ENCODE measurements at regions not wholly inside any gene's neighbourhood (a gene's known extent, or its start where the extent isn't known, plus 50 kb on each side); places are given as distances from the start of the nearest gene placed in this dataset.

- TF ChIP-seq, protein P1, sequence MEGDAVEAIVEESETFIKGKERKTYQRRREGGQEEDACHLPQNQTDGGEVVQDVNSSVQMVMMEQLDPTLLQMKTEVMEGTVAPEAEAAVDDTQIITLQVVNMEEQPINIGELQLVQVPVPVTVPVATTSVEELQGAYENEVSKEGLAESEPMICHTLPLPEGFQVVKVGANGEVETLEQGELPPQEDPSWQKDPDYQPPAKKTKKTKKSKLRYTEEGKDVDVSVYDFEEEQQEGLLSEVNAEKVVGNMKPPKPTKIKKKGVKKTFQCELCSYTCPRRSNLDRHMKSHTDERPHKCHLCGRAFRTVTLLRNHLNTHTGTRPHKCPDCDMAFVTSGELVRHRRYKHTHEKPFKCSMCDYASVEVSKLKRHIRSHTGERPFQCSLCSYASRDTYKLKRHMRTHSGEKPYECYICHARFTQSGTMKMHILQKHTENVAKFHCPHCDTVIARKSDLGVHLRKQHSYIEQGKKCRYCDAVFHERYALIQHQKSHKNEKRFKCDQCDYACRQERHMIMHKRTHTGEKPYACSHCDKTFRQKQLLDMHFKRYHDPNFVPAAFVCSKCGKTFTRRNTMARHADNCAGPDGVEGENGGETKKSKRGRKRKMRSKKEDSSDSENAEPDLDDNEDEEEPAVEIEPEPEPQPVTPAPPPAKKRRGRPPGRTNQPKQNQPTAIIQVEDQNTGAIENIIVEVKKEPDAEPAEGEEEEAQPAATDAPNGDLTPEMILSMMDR (conservative IDR thresholded peaks at IDR 0.05): no peak
- H3K27ac Mint-ChIP-seq (ENCODE audit: unreplicated experiment): peak overlapping the region; percentile 86
- H3K9me3 Mint-ChIP-seq: peaks cover 4% of the 10 kb centered on the region
- DNase-seq (ENCODE audit: low read depth, low spot score): peak; percentile 62
- H3K4me1 Mint-ChIP-seq: peaks cover 30% of the 10 kb centered on the region
- H3K36me3 Mint-ChIP-seq (ENCODE audit: low read depth): no peaks in the 10 kb centered on the region
- peak overlapping the region; percentile 28 for H3K4me3 Mint-ChIP-seq
- H3K27me3 Mint-ChIP-seq (ENCODE audit: low read depth): no peaks in the 10 kb centered on the region
Measured at GRCh38 chr21:27813750-27814149, 846.9 kb upstream of the ADAMTS5 start.

GRCh38 chr21:27813344-27813743, 846.5 kb upstream of the ADAMTS5 start:
- no peaks in the 10 kb centered on the region for H3K27me3 Mint-ChIP-seq (ENCODE audit: low read depth)
- H3K9me3 Mint-ChIP-seq: peaks cover 4% of the 10 kb centered on the region
- H3K36me3 Mint-ChIP-seq (ENCODE audit: low read depth): no peaks in the 10 kb centered on the region
- peak overlapping the region; percentile 86 for H3K27ac Mint-ChIP-seq (ENCODE audit: unreplicated experiment)
- no peak for DNase-seq (ENCODE audit: low read depth, low spot score)
- H3K4me3 Mint-ChIP-seq: peak overlapping the region; percentile 28
- H3K4me1 Mint-ChIP-seq: peaks cover 30% of the 10 kb centered on the region
- TF ChIP-seq, protein P1 (conservative IDR thresholded peaks at IDR 0.05): no peak

GRCh38 chr21:27812279-27812678, 845.4 kb upstream of the ADAMTS5 start:
- H3K9me3 Mint-ChIP-seq: peaks cover 4% of the 10 kb centered on the region
- H3K27ac Mint-ChIP-seq (ENCODE audit: unreplicated experiment): peak overlapping the region; percentile 10

DNA sequence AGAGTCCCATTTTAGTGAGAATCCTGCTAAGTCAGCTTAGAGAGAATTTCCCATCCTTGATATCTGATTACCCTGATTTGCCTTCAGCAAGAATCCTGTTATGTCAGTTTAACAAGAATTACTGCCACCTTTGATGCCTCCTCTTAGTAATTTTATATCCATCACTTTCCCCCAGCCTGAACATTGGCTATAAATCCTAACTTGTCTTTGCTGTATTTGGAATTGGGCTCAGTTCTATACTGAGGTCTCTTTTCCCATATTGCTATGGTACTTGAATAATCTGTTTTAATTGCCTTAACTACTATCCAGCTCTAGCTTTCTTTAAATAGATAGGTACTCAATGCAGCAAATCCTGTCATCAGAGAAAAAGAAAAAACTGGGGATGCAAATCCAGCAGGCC, 842.0 kb upstream of the ADAMTS5 start:
- Mint-ChIP-seq H3K9me3 (peaks cover 2% of the 10 kb centered on the region), H3K4me3 (no peak overlapping the region), H3K27me3 (ENCODE audit: low read depth) (no peaks in the 10 kb centered on the region), H3K27ac (ENCODE audit: unreplicated experiment) (no peak overlapping the region), H3K4me1 (peaks cover 20% of the 10 kb centered on the region), H3K36me3 (ENCODE audit: low read depth) (no peaks in the 10 kb centered on the region)
- TF ChIP-seq, protein P1 (conservative IDR thresholded peaks at IDR 0.05): no peak
- no peak for DNase-seq (ENCODE audit: low read depth, low spot score)

More at GRCh38 chr21:27812279-27812678, 845.4 kb upstream of the ADAMTS5 start:
- Mint-ChIP-seq H3K4me3 (no peak overlapping the region), H3K36me3 (ENCODE audit: low read depth) (no peaks in the 10 kb centered on the region), H3K4me1 (peaks cover 30% of the 10 kb centered on the region), H3K27me3 (ENCODE audit: low read depth) (no peaks in the 10 kb centered on the region)
- DNase-seq (ENCODE audit: low read depth, low spot score): no peak
- TF ChIP-seq, protein P1 (conservative IDR thresholded peaks at IDR 0.05): no peak

GRCh38 chr21:27807596-27807995, 840.7 kb upstream of the ADAMTS5 start:
- Mint-ChIP-seq H3K27me3 (ENCODE audit: low read depth) (no peaks in the 10 kb centered on the region), H3K9me3 (peaks cover 2% of the 10 kb centered on the region), H3K27ac (ENCODE audit: unreplicated experiment) (peak overlapping the region; percentile 69), H3K36me3 (ENCODE audit: low read depth) (no peaks in the 10 kb centered on the region), H3K4me3 (no peak overlapping the region), H3K4me1 (peaks cover 16% of the 10 kb centered on the region)
- TF ChIP-seq, protein P1 (conservative IDR thresholded peaks at IDR 0.05): no peak
- DNase-seq (ENCODE audit: low read depth, low spot score): no peak

DNA sequence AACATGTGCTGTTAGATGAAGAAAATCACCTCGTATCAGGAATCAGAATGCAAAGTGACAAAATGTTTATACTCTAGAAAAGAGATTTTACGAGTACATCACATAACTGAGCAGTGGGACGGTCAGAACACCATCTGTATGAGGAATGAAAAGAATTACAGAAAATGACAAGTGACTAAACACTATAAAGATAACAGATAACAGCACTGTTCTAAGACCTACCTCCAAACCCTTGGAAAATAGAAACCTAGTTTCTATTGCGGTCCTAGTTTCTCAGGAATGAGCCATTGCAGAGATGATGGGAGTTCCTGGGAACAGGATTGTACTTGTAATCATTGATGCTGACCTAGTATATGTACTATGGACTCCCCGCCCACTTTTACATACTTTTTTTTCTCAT, 839.4 kb upstream of the ADAMTS5 start:
- H3K4me1 Mint-ChIP-seq: peaks cover 9% of the 10 kb centered on the region
- no peaks in the 10 kb centered on the region for H3K9me3 Mint-ChIP-seq
- no peaks in the 10 kb centered on the region for H3K36me3 Mint-ChIP-seq (ENCODE audit: low read depth)
- no peak overlapping the region for H3K4me3 Mint-ChIP-seq
- no peaks in the 10 kb centered on the region for H3K27me3 Mint-ChIP-seq (ENCODE audit: low read depth)
- TF ChIP-seq, protein P1 (conservative IDR thresholded peaks at IDR 0.05): no peak
- DNase-seq (ENCODE audit: low read depth, low spot score): no peak
- no peak overlapping the region for H3K27ac Mint-ChIP-seq (ENCODE audit: unreplicated experiment)

All from neural crest cell (in vitro differentiated cells).